ENCODE measurements at regions not wholly inside any gene's neighbourhood (a gene's known extent, or its start where the extent isn't known, plus 50 kb on each side); places are given as distances from the start of the nearest gene placed in this dataset.
"Not testable (repeated sequence)": the region's sequence is repeated elsewhere in the genome, so short reads cannot be mapped to it uniquely, and the experiment has no call there.

DNA sequence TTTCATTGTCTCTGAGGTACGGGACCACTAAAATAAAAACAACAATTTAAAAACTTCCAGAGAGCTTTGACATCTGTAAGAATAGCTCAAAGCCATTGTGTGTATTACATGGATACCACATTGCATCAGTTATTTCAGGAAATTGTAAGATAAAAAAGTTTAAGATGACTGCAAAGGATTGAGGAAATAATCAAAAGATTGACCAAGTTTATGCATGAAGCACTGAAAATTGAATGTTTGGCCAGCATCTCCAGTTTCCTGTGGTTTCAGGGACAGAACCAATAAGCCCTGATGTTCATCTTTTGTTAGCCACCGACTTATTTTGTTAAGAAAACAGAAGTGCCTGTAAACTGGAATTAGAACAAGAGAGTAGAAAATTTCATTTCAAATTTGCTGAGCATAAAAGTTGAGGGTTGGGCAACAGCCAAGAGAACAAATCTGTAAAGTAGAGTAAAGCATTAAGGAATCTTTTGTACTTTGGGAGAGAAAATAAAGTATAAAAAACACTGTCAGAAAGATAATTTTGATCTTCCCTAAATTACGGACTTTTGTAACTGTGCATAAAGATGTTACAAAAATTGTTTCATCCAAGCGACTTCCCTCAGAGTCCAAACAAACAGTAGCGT, 211.5 kb upstream of the P2RY1 start:
- Mint-ChIP-seq H3K27ac (no peak overlapping the region), H3K9me3 (no peaks in the 10 kb centered on the region), H3K4me1 (no peaks in the 10 kb centered on the region), H3K36me3 (no peaks in the 10 kb centered on the region), H3K4me3 (no peak overlapping the region)
- no peak for DNase-seq (ENCODE audit: low spot score in 2 of 2)
- ATAC-seq: no peak

DNA sequence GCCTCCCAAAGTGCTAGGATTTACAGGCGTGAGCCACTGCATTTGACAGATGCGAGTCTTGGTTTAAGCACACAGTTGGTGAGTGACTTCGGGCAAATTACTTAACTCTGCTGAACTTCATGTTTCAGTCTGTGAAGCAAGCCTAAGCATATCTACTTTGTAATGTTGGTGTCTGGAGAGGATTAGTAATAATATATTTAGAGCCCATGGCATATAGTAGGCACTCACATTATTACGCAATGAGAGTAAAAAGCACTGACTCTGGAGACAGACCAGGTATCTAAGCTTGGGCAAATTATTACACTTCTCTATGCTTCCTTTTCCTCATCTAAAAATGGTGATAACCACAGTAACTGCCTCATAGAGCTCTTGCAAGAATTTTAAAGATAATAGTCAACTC, 208.7 kb upstream of the P2RY1 start:
- H3K36me3 Mint-ChIP-seq: no peaks in the 10 kb centered on the region
- H3K4me1 Mint-ChIP-seq: no peaks in the 10 kb centered on the region
- DNase-seq (ENCODE audit: low spot score in 2 of 2) (no peak), ATAC-seq (no peak)
- H3K27ac Mint-ChIP-seq: no peak overlapping the region
- no peak overlapping the region for H3K4me3 Mint-ChIP-seq
- peaks cover 2% of the 10 kb centered on the region for H3K9me3 Mint-ChIP-seq

DNA sequence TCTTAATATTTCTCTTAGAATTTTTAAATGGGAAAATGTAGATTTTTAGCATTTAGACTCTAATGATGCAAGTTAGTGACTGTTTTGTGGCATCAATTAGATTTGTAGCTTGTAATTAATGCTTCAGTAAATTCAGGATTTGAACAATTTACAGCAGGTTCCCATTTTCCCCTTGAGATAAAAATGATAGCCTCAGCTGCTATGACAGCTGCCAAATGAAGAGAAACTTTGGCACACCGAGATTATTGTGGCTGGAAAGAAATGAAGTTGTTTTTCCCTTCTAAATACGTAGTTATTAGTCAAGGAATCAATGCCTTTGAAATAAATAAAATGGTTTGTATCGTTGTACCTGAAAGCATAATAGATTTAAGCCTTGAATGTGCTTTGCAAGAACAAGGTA, 206.4 kb upstream of the P2RY1 start:
- ATAC-seq: no peak
- Mint-ChIP-seq H3K9me3 (peaks cover 4% of the 10 kb centered on the region), H3K36me3 (no peaks in the 10 kb centered on the region), H3K4me1 (no peaks in the 10 kb centered on the region), H3K4me3 (no peak overlapping the region), H3K27ac (no peak overlapping the region)
- no peak for DNase-seq (ENCODE audit: low spot score in 2 of 2)

GRCh38 chr3:152629363-152630122, 205.4 kb upstream of the P2RY1 start:
- Mint-ChIP-seq H3K36me3 (no peaks in the 10 kb centered on the region), H3K4me1 (no peaks in the 10 kb centered on the region), H3K9me3 (peaks cover 5% of the 10 kb centered on the region), H3K4me3 (no peak overlapping the region), H3K27ac (no peak overlapping the region)
- DNase-seq (ENCODE audit: low spot score in 2 of 2) (no peak), ATAC-seq (no peak)

- Mint-ChIP-seq H3K27ac (no peak overlapping the region), H3K9me3 (peaks cover 3% of the 10 kb centered on the region), H3K36me3 (no peaks in the 10 kb centered on the region), H3K4me1 (no peaks in the 10 kb centered on the region), H3K4me3 (no peak overlapping the region)
- ATAC-seq (no peak), DNase-seq (ENCODE audit: low spot score in 2 of 2) (no peak)
Observed at GRCh38 chr3:152635389-152635788, 199.5 kb upstream of the P2RY1 start.

- ATAC-seq (no peak), DNase-seq (ENCODE audit: low spot score in 2 of 2) (no peak)
- H3K4me1 Mint-ChIP-seq: no peaks in the 10 kb centered on the region
- H3K9me3 Mint-ChIP-seq: peaks cover 3% of the 10 kb centered on the region
- H3K36me3 Mint-ChIP-seq: no peaks in the 10 kb centered on the region
- no peak overlapping the region for H3K27ac Mint-ChIP-seq
- H3K4me3 Mint-ChIP-seq: no peak overlapping the region
Observed at GRCh38 chr3:152636651-152637050, 198.3 kb upstream of the P2RY1 start.

GRCh38 chr3:152638214-152638613, 196.7 kb upstream of the P2RY1 start:
- H3K4me3 Mint-ChIP-seq: no peak overlapping the region
- ATAC-seq (no peak), DNase-seq (ENCODE audit: low spot score in 2 of 2) (no peak)
- H3K36me3 Mint-ChIP-seq: no peaks in the 10 kb centered on the region
- H3K9me3 Mint-ChIP-seq: peaks cover 3% of the 10 kb centered on the region
- no peaks in the 10 kb centered on the region for H3K4me1 Mint-ChIP-seq
- H3K27ac Mint-ChIP-seq: no peak overlapping the region

DNA sequence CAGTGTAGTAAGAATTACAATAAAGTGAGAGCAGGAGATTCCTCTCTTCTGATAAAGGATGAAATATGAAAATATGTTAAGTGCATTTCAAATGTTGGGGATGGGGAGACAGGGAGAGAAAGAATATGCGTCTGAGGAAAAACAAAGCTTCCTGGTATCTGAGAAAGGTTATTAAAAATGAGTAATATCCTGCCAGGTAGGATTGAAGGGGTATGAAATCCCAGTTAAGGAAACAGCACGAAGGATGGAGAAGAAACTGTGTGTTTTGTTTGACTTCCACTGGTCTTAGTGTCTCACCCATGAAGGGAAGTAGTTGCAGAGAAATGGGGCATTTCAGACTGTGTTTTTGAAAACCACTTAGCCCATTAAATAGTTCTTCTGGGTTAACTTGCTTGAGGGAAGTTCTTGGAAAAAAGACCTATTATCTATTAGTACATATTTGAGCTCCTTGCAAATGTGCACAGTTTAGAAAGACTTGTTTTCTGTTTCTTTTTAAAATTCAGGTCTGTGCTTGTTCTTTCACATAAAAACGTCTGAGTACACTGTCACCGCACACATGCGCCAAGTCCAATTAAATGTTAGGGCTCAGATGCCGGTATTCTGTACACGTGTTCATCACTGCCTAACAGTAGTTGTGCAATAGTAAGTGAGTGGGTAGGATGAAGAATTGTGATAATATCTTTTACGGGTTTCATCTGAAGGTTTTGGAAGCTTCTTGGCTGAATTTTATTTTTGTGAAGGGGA, 196.1 kb upstream of the P2RY1 start:
- no peak for ATAC-seq
- Mint-ChIP-seq H3K9me3 (no peaks in the 10 kb centered on the region), H3K4me3 (no peak overlapping the region), H3K27ac (no peak overlapping the region), H3K36me3 (no peaks in the 10 kb centered on the region), H3K4me1 (no peaks in the 10 kb centered on the region)
- no peak for DNase-seq (ENCODE audit: low spot score in 2 of 2)

DNA sequence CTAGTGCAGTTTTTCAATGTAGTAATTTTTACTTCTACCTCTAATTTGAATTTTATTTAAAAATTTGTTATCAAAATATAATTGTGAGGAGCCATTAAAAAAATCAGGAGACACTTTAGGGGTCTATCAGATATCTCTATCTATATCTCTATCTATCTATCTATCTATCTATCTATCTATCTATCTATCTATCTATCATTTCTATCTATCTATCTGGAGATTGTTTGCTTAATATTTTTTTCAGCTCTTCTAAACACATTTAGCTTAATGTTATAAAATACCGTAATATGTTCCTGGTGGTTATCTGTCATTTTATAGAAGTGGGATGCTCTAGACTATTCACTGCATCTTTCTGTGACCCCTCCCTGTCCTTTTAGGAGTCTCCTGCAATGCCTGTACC, 193.7 kb upstream of the P2RY1 start:
- no peaks in the 10 kb centered on the region for H3K36me3 Mint-ChIP-seq
- ATAC-seq (no peak), DNase-seq (ENCODE audit: low spot score in 2 of 2) (no peak)
- H3K9me3 Mint-ChIP-seq: no peaks in the 10 kb centered on the region
- no peaks in the 10 kb centered on the region for H3K4me1 Mint-ChIP-seq
- H3K27ac Mint-ChIP-seq: no peak overlapping the region
- no peak overlapping the region for H3K4me3 Mint-ChIP-seq

- Mint-ChIP-seq H3K4me1 (no peaks in the 10 kb centered on the region), H3K36me3 (no peaks in the 10 kb centered on the region), H3K9me3 (no peaks in the 10 kb centered on the region), H3K4me3 (no peak overlapping the region), H3K27ac (no peak overlapping the region)
- DNase-seq (ENCODE audit: low spot score in 2 of 2) (no peak), ATAC-seq (no peak)
Observed at GRCh38 chr3:152642658-152643057, 192.3 kb upstream of the P2RY1 start.

GRCh38 chr3:152644478-152644877, 190.5 kb upstream of the P2RY1 start:
- no peaks in the 10 kb centered on the region for H3K9me3 Mint-ChIP-seq
- DNase-seq (ENCODE audit: low spot score in 2 of 2) (no peak), ATAC-seq (no peak)
- H3K36me3 Mint-ChIP-seq: no peaks in the 10 kb centered on the region
- no peaks in the 10 kb centered on the region for H3K4me1 Mint-ChIP-seq
- no peak overlapping the region for H3K4me3 Mint-ChIP-seq
- H3K27ac Mint-ChIP-seq: no peak overlapping the region

- Mint-ChIP-seq H3K4me1 (no peaks in the 10 kb centered on the region), H3K9me3 (no peaks in the 10 kb centered on the region), H3K4me3 (no peak overlapping the region), H3K36me3 (no peaks in the 10 kb centered on the region), H3K27ac (no peak overlapping the region)
- DNase-seq (ENCODE audit: low spot score in 2 of 2) (no peak), ATAC-seq (no peak)
Observed at GRCh38 chr3:152646004-152646403, 188.9 kb upstream of the P2RY1 start.

DNA sequence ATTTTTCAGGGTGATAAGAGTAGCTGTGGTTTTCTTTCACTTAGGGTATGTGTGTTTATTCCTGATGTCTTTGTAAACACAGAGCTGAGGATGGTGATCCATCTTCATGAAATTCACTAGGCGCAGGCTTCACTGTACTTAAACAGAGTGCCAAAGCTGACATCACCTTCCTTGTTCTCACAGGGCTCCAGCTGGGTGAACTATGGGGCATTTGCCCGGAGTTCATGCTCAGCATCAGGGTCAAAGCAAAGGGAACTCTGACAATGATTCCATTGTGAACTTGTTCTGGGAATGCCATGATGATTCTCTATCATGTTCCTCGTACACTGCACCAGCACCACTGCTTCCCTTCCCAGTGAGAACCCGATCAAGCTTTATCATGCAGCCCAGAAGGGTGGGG, 184.8 kb upstream of the P2RY1 start:
- Mint-ChIP-seq H3K4me1 (no peaks in the 10 kb centered on the region), H3K36me3 (no peaks in the 10 kb centered on the region), H3K9me3 (no peaks in the 10 kb centered on the region), H3K27ac (no peak overlapping the region), H3K4me3 (no peak overlapping the region)
- DNase-seq (ENCODE audit: low spot score in 2 of 2): no peak
- ATAC-seq: no peak

DNA sequence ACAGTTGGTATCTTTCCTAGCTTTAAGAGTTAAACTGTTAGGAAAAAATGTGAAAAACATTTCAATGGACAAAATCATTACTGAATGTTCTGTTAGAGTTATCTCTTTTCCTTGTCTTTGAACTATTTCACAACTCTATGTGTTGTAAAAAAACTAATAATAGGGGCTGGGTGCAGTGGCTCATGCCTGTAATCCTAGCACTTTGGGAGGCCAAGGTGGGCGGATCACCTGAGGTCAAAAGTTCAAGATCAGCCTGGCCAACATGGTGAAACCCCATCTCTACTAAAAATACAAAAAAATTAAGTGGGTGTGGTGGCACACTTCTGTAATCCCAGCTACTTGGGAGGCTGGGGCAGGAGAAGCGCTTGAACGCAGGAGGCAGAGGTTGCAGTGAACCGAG, 184.0 kb upstream of the P2RY1 start:
- not testable (repeated sequence) for H3K4me3 Mint-ChIP-seq; H3K9me3 Mint-ChIP-seq; ATAC-seq; DNase-seq (ENCODE audit: low spot score in 2 of 2); H3K4me1 Mint-ChIP-seq; H3K27ac Mint-ChIP-seq; H3K36me3 Mint-ChIP-seq

DNA sequence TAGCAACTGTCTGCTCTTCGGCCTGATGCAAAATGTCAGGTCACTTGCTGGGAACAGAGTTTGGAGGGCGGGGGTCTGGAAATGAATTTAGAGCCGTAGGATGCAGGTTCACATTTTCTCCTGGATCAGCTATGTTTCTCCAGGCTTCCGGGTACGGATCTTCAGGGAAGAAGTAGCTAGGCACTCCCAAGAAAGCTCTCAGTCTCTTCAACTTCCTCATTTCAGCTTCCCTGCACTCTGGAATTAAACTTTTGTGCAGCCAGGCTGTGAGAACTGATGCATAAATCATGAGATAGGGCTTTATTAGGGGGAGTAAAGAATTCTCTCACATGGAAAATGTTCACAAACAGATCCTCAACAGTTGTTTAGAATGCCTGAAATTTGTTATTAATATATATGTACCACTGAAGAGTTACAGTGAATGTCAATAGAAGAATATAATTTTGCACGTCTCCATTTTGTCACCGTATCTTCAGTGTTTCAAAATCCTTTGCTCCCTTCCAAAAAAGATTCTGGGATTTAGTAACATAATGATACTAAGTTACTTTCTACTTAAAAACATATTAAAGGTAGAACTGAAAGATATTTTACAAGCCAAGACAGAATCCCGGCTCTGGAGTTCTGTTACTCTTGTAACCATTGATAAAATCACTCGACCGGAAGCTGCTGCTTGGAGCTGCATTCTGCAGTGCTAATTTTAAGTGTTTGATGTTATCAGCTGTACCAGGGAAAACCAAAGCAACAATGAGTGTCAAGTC, 178.5 kb upstream of the P2RY1 start:
- Mint-ChIP-seq H3K4me1 (no peaks in the 10 kb centered on the region), H3K4me3 (no peak overlapping the region), H3K9me3 (no peaks in the 10 kb centered on the region), H3K27ac (no peak overlapping the region), H3K36me3 (no peaks in the 10 kb centered on the region)
- no peak for ATAC-seq
- DNase-seq (ENCODE audit: low spot score in 2 of 2): no peak

Data from stimulated activated effector memory CD8-positive, alpha-beta T cell treated with anti-CD3 and anti-CD28 coated beads, Interleukin-12 subunit alpha, Interleukin-12 subunit beta, amount 100 ng/mL, for 72 hours (primary cell).